ENCODE measurements at regions not wholly inside any gene's neighbourhood (a gene's known extent, or its start where the extent isn't known, plus 50 kb on each side); places are given as distances from the start of the nearest gene placed in this dataset.

GRCh38 chr6:98131290-98131990 lies 702.9 kb upstream of the POU3F2 start:
- no peak for DNase-seq (ENCODE audit: low read depth in 2 of 2)

- no peak for DNase-seq (ENCODE audit: low read depth in 2 of 2)
Measured at GRCh38 chr6:98136333-98136732, 698.0 kb upstream of the POU3F2 start.

GRCh38 chr6:98137391-98137790 lies 697.0 kb upstream of the POU3F2 start:
- DNase-seq (ENCODE audit: low read depth in 2 of 2), result no peak

GRCh38 chr6:98142839-98143238 lies 691.5 kb upstream of the POU3F2 start:
- no peak for DNase-seq (ENCODE audit: low read depth in 2 of 2)

- no peak for DNase-seq (ENCODE audit: low read depth in 2 of 2)
Measured at GRCh38 chr6:98146656-98147055, 687.7 kb upstream of the POU3F2 start.

- no peak for DNase-seq (ENCODE audit: low read depth in 2 of 2)
Measured at GRCh38 chr6:98156580-98156979, 677.8 kb upstream of the POU3F2 start.

GRCh38 chr6:98179606-98180005 lies 654.8 kb upstream of the POU3F2 start:
- no peak for DNase-seq (ENCODE audit: low read depth in 2 of 2)

- DNase-seq (ENCODE audit: low read depth in 2 of 2), result no peak
Measured at GRCh38 chr6:98200084-98200483, 634.3 kb upstream of the POU3F2 start.

GRCh38 chr6:98203170-98203806 lies 631.1 kb upstream of the POU3F2 start:
- no peak for DNase-seq (ENCODE audit: low read depth in 2 of 2)

- DNase-seq (ENCODE audit: low read depth in 2 of 2), result no peak
Measured at GRCh38 chr6:98212468-98212867, 621.9 kb upstream of the POU3F2 start.

- no peak for DNase-seq (ENCODE audit: low read depth in 2 of 2)
Measured at GRCh38 chr6:98215531-98215930, 618.8 kb upstream of the POU3F2 start.

- DNase-seq (ENCODE audit: low read depth in 2 of 2), result no peak
Measured at GRCh38 chr6:98230250-98230649, 604.1 kb upstream of the POU3F2 start.

GRCh38 chr6:98239057-98239456 lies 595.3 kb upstream of the POU3F2 start:
- no peak for DNase-seq (ENCODE audit: low read depth in 2 of 2)

GRCh38 chr6:98241630-98242029 lies 592.7 kb upstream of the POU3F2 start:
- DNase-seq (ENCODE audit: low read depth in 2 of 2), result no peak

GRCh38 chr6:98254624-98255023 lies 579.8 kb upstream of the POU3F2 start:
- DNase-seq (ENCODE audit: low read depth in 2 of 2), result no peak

- no peak for DNase-seq (ENCODE audit: low read depth in 2 of 2)
Measured at GRCh38 chr6:98260382-98260781, 574.0 kb upstream of the POU3F2 start.

GRCh38 chr6:98272060-98272459 lies 562.3 kb upstream of the POU3F2 start:
- DNase-seq (ENCODE audit: low read depth in 2 of 2), result no peak

- no peak for DNase-seq (ENCODE audit: low read depth in 2 of 2)
Measured at GRCh38 chr6:98274691-98275090, 559.7 kb upstream of the POU3F2 start.

- DNase-seq (ENCODE audit: low read depth in 2 of 2), result no peak
Measured at GRCh38 chr6:98280492-98280891, 553.9 kb upstream of the POU3F2 start.

GRCh38 chr6:98286620-98287019 lies 547.8 kb upstream of the POU3F2 start:
- DNase-seq (ENCODE audit: low read depth in 2 of 2), result no peak

GRCh38 chr6:98287876-98288275 lies 546.5 kb upstream of the POU3F2 start:
- no peak for DNase-seq (ENCODE audit: low read depth in 2 of 2)

GRCh38 chr6:98292810-98293209 lies 541.6 kb upstream of the POU3F2 start:
- DNase-seq (ENCODE audit: low read depth in 2 of 2), result no peak

- DNase-seq (ENCODE audit: low read depth in 2 of 2), result no peak
Measured at GRCh38 chr6:98295515-98296175, 538.7 kb upstream of the POU3F2 start.

All from activated CD8-positive, alpha-beta memory T cell treated with anti-CD3 and anti-CD28 coated beads for 4 hours (primary cell).